ENCODE measurements at regions not wholly inside any gene's neighbourhood (a gene's known extent, or its start where the extent isn't known, plus 50 kb on each side); places are given as distances from the start of the nearest gene placed in this dataset.

GRCh38 chr2:223203971-223204929 is 152.3 kb downstream of the KCNE4 start:
- in situ Hi-C loops (cut with MboI; ENCODE audit: low sequenced_read_pairs, unreplicated experiment): no loop called here
- DNase-seq (ENCODE audit: low spot score): no peak
- TF ChIP-seq, protein P1, sequence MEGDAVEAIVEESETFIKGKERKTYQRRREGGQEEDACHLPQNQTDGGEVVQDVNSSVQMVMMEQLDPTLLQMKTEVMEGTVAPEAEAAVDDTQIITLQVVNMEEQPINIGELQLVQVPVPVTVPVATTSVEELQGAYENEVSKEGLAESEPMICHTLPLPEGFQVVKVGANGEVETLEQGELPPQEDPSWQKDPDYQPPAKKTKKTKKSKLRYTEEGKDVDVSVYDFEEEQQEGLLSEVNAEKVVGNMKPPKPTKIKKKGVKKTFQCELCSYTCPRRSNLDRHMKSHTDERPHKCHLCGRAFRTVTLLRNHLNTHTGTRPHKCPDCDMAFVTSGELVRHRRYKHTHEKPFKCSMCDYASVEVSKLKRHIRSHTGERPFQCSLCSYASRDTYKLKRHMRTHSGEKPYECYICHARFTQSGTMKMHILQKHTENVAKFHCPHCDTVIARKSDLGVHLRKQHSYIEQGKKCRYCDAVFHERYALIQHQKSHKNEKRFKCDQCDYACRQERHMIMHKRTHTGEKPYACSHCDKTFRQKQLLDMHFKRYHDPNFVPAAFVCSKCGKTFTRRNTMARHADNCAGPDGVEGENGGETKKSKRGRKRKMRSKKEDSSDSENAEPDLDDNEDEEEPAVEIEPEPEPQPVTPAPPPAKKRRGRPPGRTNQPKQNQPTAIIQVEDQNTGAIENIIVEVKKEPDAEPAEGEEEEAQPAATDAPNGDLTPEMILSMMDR (IDR thresholded peaks at IDR 0.05; ENCODE audit: borderline replicate concordance, control extremely low read depth, extremely low read depth, insufficient read depth, missing control alignments): no peak

DNA sequence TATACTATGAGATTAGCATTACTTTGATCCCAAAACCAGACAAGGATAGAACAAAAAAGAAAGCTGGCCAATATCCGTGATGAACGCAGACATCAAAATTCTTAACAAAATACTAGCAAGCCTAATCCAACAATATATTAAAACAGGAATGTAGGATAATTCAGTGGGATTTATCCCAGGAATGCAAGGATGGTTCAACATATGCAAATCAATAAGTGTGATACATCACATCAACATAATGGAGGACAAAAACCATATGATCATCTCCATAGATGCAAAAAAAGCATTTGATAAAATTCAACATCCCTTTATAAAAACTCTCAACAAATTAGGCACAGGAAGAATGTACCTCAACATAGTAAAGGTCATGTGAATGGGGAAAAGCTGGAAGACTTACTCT is 158.5 kb downstream of the KCNE4 start:
- in situ Hi-C loops (cut with MboI; ENCODE audit: low sequenced_read_pairs, unreplicated experiment): no loop called here
- TF ChIP-seq, protein P1 (IDR thresholded peaks at IDR 0.05; ENCODE audit: borderline replicate concordance, control extremely low read depth, extremely low read depth, insufficient read depth, missing control alignments): no peak

GRCh38 chr2:223214394-223215253 is 162.6 kb downstream of the KCNE4 start:
- TF ChIP-seq, protein P1 (IDR thresholded peaks at IDR 0.05; ENCODE audit: borderline replicate concordance, control extremely low read depth, extremely low read depth, insufficient read depth, missing control alignments): no peak
- DNase-seq (ENCODE audit: low spot score): no peak
- in situ Hi-C loops (cut with MboI; ENCODE audit: low sequenced_read_pairs, unreplicated experiment): no loop called here

More for the DNA sequence above, 158.5 kb downstream of the KCNE4 start:
- no peak for DNase-seq (ENCODE audit: low spot score)

GRCh38 chr2:223215254-223215516 is 163.2 kb downstream of the KCNE4 start:
- DNase-seq (ENCODE audit: low spot score): no peak
- in situ Hi-C loops (cut with MboI; ENCODE audit: low sequenced_read_pairs, unreplicated experiment): no loop called here
- TF ChIP-seq, protein P1 (IDR thresholded peaks at IDR 0.05; ENCODE audit: borderline replicate concordance, control extremely low read depth, extremely low read depth, insufficient read depth, missing control alignments): no peak

DNA sequence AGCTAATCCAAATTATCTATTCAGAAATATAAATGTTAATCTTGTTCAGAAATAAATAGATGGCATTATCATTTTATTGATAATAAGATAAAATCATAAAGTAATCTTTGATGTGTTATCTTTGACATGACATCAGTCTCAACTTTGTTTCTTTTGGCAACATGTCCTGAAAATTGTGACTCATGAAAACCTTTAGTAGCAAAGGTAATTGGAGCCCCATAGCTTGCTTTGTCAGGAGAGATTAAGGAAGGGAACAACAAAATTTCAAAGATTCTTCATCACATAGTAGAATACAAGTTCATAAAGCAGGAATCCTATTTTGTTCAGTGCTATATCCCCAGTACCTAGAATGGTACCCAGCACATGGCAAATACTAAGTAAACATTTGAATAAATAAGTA is 165.4 kb downstream of the KCNE4 start:
- in situ Hi-C loops (cut with MboI; ENCODE audit: low sequenced_read_pairs, unreplicated experiment): no loop called here
- DNase-seq (ENCODE audit: low spot score): no peak
- TF ChIP-seq, protein P1 (IDR thresholded peaks at IDR 0.05; ENCODE audit: borderline replicate concordance, control extremely low read depth, extremely low read depth, insufficient read depth, missing control alignments): no peak

- TF ChIP-seq, protein P1 (IDR thresholded peaks at IDR 0.05; ENCODE audit: borderline replicate concordance, control extremely low read depth, extremely low read depth, insufficient read depth, missing control alignments): no peak
- DNase-seq (ENCODE audit: low spot score): no peak
- in situ Hi-C loops (cut with MboI; ENCODE audit: low sequenced_read_pairs, unreplicated experiment): no loop called here
These were observed 166.7 kb downstream of the KCNE4 start for GRCh38 chr2:223218587-223219178.

All from GM13976 (cell line).